ENCODE measurements at regions not wholly inside any gene's neighbourhood (a gene's known extent, or its start where the extent isn't known, plus 50 kb on each side); places are given as distances from the start of the nearest gene placed in this dataset.

- H3K4me3 Mint-ChIP-seq (ENCODE audit: low read depth, unreplicated experiment) = no peak overlapping the region
- H3K36me3 Mint-ChIP-seq (ENCODE audit: insufficient read depth, unreplicated experiment) = no peaks in the 10 kb centered on the region
- no peak overlapping the region for H3K27ac Mint-ChIP-seq (ENCODE audit: unreplicated experiment)
- DNase-seq = no peak
- intact Hi-C loops (cut with micrococcal nuclease; ENCODE audit: unreplicated experiment) = no loop called here
- no TSS peak for BruUV-seq (replicated peaks)
- no peaks in the 10 kb centered on the region for H3K27me3 Mint-ChIP-seq (ENCODE audit: unreplicated experiment)
- no peaks in the 10 kb centered on the region for H3K4me1 Mint-ChIP-seq (ENCODE audit: low read depth, unreplicated experiment)
- CTCF ChIA-PET = no interaction called here
- TF ChIP-seq CTCF (IDR thresholded peaks at IDR 0.05; ENCODE audit: unreplicated experiment) = no peak
- H3K9me3 Mint-ChIP-seq (ENCODE audit: low read depth, unreplicated experiment) = no peaks in the 10 kb centered on the region
Measured at GRCh38 chr17:21823090-21823489, 130.8 kb downstream of the KCNJ18 start.

GRCh38 chr17:21823643-21824042, 131.3 kb downstream of the KCNJ18 start:
- no peaks in the 10 kb centered on the region for H3K27me3 Mint-ChIP-seq (ENCODE audit: unreplicated experiment)
- no peak overlapping the region for H3K4me3 Mint-ChIP-seq (ENCODE audit: low read depth, unreplicated experiment)
- BruUV-seq (replicated peaks) = no TSS peak
- H3K27ac Mint-ChIP-seq (ENCODE audit: unreplicated experiment) = no peak overlapping the region
- CTCF ChIA-PET = no interaction called here
- H3K4me1 Mint-ChIP-seq (ENCODE audit: low read depth, unreplicated experiment) = no peaks in the 10 kb centered on the region
- H3K36me3 Mint-ChIP-seq (ENCODE audit: insufficient read depth, unreplicated experiment) = no peaks in the 10 kb centered on the region
- DNase-seq = no peak
- intact Hi-C loops (cut with micrococcal nuclease; ENCODE audit: unreplicated experiment) = no loop called here
- no peaks in the 10 kb centered on the region for H3K9me3 Mint-ChIP-seq (ENCODE audit: low read depth, unreplicated experiment)
- no peak for TF ChIP-seq CTCF (IDR thresholded peaks at IDR 0.05; ENCODE audit: unreplicated experiment)

- no TSS peak for BruUV-seq (replicated peaks)
- Mint-ChIP-seq H3K27me3 (ENCODE audit: unreplicated experiment) (no peaks in the 10 kb centered on the region), H3K4me3 (ENCODE audit: low read depth, unreplicated experiment) (no peak overlapping the region), H3K4me1 (ENCODE audit: low read depth, unreplicated experiment) (no peaks in the 10 kb centered on the region), H3K27ac (ENCODE audit: unreplicated experiment) (no peak overlapping the region), H3K36me3 (ENCODE audit: insufficient read depth, unreplicated experiment) (no peaks in the 10 kb centered on the region), H3K9me3 (ENCODE audit: low read depth, unreplicated experiment) (peaks cover 2% of the 10 kb centered on the region)
- no peak for TF ChIP-seq CTCF (IDR thresholded peaks at IDR 0.05; ENCODE audit: unreplicated experiment)
- no peak for DNase-seq
- intact Hi-C loops (cut with micrococcal nuclease; ENCODE audit: unreplicated experiment) = no loop called here
- CTCF ChIA-PET = no interaction called here
Measured at GRCh38 chr17:21841839-21842238, 149.5 kb downstream of the KCNJ18 start.

GRCh38 chr17:21842332-21843317, 150.3 kb downstream of the KCNJ18 start:
- H3K4me3 Mint-ChIP-seq (ENCODE audit: low read depth, unreplicated experiment) = no peak overlapping the region
- TF ChIP-seq CTCF (IDR thresholded peaks at IDR 0.05; ENCODE audit: unreplicated experiment) = no peak
- no peaks in the 10 kb centered on the region for H3K4me1 Mint-ChIP-seq (ENCODE audit: low read depth, unreplicated experiment)
- BruUV-seq (replicated peaks) = no TSS peak
- no peak for DNase-seq
- intact Hi-C loops (cut with micrococcal nuclease; ENCODE audit: unreplicated experiment) = no loop called here
- CTCF ChIA-PET = no interaction called here
- no peaks in the 10 kb centered on the region for H3K27me3 Mint-ChIP-seq (ENCODE audit: unreplicated experiment)
- no peaks in the 10 kb centered on the region for H3K36me3 Mint-ChIP-seq (ENCODE audit: insufficient read depth, unreplicated experiment)
- peaks cover 2% of the 10 kb centered on the region for H3K9me3 Mint-ChIP-seq (ENCODE audit: low read depth, unreplicated experiment)
- no peak overlapping the region for H3K27ac Mint-ChIP-seq (ENCODE audit: unreplicated experiment)

All from Calu3 (cell line).